Left hindlimb (tissue), 1 donor: ENCODE measurements at regions not wholly inside any gene's neighbourhood (a gene's known extent, or its start where the extent isn't known, plus 50 kb on each side); places are given as distances from the start of the nearest gene placed in this dataset.
"Not testable (repeated sequence)": the region's sequence is repeated elsewhere in the genome, so short reads cannot be mapped to it uniquely, and the experiment has no call there.

Source experiments
- DNase-seq: peaks from one replicate; pipeline ENCODE4 v3.0.0-alpha.2; 2018

DNA sequence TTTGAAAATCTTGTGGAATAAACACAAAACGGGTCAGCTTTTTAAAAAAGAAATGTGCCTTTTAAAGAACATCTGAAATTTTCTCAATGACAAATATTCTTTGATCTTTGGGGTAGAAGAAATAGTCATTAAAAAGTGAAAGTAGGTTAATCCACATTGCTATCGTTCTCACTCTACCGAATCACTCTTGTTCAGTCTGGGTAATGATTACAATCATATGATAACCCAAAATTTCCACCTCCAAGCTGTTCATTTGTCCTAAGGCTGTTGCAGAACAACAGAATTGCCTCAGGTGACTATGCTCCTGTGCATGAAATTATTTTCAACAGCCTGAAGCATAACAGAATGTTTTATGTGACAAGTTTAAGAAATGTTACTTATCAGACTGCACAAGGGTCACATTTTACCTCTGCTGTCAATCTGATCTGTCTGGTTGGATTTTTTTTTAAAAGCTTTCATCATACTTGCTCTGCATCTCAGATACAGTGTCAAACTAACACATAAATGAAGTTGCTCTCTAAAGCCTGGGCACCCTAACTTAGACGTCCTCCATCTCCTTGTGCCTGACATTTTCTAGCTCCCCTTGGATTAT is 227.3 kb downstream of the LURAP1L start:
- no peak for DNase-seq

DNA sequence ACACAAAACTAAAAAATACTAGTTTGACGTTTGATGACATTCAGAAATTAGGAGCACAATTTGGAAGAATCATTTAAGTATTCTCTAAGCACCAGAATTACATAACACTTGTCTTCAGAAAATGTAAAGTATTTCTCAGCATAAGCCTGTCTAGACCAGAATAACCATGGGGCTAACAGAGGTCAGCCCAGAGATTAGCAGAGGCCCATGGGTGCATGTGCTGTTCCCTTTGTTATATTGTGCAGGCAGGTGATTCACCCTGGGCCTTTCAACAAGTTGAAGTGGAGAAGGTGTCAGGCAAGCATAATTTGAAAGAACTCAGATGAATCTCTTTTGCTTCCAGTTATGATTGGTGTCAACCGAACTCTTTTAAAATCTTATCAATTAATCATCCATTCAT is 227.9 kb downstream of the LURAP1L start:
- DNase-seq: no peak

DNA sequence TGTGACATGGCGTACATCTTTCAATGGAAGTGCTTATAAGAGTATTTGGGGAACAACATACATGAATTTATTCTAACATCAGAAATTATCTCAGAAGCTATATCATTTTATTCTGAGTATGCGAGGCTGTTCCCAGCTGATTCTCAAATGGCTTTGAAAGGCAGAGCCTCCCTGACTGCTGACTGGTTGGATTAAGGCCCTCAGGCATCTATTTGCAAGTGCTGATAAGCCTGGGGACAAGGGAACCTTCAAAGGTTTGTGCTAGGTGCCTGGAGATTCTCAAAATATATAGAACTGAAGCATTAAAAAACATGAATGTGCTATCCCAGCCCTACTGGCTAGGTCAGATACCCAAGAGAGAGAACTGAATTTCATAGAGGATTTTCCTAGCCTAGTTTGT is 235.1 kb downstream of the LURAP1L start:
- DNase-seq: no peak

DNA sequence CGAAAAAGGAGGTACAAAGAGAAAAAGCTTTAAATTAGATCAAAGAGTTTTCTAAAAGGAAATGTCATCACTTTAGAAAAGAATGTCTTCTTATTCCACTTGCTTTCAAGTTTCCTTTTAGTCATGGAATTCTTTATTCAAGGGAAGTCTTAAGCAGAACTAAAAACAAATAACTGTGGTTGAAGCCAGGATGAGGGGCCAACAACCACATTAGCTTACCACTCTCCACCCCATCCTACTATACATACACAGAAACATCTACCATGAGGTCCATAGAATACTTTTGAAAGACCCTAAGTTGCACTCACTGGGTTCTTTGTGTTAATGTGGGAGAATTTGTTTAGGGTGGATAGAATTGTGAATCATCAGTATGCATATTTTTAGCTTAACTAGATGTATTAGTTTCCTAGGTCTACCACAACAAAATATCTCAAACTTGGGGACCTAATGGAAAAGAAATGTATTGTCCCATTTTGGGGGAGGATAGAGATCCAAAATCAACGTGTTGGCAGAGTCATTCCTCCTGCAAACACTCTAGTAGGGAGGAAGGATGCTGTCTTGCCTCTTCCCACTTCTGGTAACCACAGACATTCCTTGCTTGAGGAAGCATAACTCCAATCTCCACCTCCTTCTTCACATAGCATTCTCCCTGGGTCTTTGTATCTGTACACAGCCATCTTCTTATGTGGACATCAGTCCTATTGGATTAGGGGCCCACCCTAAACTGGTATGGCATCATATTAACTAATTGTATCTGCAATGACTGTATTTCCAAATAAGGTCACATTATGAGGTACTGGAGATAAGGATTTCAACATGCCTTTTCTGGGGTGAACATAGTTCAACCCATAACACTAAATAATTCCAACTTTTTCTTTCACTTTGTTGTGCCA is 239.4 kb downstream of the LURAP1L start:
- no peak for DNase-seq

DNA sequence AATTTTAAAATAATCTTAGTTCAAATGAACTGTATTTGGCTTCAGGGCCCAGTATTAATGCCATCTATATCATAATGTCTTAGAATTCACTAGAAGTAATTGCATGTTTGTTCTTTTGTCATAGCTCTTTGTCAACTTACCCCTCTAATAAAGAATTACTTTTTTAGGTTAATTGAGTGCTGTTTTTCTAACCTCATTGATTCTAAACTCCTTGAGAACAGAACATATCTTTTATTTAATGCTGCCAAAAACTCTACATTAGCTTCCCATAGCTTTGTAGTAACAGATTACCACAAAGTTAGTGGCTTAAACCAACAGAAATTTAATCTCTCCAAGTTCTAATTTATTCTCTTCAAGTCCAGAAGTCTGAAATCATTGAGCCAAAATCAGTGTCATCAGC is 242.4 kb downstream of the LURAP1L start:
- DNase-seq: no peak

DNA sequence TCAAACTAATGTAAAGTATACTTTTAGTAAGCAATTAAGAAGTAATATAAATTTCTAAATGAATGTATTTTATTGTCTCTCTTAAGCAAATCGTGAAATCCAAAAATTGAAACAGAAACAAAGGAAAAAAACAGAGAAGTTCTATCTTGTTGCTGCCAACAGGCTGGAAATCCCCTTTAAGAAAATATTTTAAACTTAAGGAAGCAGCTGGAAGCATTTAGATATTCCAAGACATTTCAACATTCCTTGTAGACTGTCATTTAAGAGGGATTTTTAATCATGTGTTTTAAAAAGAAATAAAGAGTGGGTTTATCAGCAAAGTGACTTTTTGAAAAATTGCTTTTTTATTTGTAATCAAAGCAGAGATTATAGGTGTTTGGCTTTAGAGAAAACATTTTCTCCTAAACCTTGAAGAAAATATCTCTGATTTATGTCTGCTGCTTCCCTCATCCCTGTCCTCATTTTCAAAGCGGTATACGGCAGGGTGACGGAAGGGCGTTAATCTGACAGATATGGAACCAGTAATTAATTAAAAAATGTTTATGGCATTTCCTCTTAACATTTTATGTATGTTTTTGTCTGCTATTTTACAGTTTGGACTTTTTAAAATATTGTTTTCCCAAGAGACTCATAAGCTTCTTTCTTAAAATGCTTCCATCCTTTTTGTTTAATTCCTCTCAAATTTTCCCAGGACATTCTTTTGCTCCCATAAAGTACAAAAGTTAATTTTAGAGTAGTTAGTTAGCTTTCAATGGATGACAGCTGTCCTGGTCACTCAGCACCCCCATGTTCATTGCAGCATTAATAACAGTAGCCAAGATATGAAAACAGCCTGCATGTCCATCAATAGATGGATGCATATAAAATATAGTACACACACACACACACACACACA is 245.6 kb downstream of the LURAP1L start:
- no peak for DNase-seq

DNA sequence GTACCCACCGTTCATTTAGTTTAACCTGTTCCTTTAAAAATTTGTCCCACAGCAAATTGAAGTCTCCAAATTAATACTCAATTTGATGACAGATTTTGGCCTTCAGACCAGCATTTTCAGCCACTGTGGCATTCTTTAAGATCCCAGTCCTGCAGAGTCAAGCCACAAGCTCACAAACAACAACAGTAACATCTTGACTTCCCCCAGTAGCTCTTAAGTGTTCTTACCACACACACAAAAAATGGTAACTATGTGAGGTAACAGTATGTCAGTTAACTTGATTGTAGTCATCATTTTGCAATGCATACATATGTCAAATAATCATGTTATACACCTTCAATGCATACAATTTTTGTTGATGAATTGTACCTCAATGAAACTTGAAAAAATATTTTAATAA is 247.9 kb downstream of the LURAP1L start:
- DNase-seq: no peak

DNA sequence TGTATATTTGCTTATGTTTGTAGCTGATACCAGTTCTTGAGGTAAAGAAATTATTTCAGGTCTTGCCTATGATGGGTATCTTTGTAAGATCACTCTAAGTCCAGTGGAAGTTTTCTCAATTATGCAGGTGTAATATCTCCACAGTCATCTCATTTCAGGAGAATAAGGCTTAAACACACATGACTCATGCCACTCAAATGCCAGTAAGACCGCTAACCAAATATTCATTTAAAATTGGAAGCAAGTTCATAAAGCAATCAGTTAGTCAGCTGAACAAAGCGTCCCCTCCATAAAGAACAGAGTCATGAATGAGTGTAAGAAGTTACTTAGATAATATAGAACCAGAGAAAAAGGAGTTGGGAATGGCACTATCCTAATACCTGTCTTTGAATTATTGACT is 248.7 kb downstream of the LURAP1L start:
- DNase-seq: no peak

DNA sequence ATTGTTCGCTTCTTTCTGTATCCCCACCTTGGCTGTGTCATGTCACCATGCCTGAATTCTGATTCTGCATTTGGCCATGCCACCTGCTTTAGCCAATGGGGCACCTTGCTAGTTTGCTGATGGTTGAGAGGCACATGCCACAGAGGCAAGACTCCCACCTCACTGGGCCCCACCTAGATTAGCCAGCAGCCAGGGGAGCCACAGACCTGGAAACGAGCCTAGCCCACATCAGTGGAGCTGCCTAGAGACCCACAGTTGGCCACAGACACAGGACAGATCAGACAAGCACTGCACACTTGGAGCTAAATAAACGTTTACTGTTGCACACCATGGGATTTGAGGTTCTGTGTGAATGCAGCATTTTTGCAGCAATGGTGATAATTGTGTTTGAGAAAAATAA is 252.1 kb downstream of the LURAP1L start:
- no peak for DNase-seq

DNA sequence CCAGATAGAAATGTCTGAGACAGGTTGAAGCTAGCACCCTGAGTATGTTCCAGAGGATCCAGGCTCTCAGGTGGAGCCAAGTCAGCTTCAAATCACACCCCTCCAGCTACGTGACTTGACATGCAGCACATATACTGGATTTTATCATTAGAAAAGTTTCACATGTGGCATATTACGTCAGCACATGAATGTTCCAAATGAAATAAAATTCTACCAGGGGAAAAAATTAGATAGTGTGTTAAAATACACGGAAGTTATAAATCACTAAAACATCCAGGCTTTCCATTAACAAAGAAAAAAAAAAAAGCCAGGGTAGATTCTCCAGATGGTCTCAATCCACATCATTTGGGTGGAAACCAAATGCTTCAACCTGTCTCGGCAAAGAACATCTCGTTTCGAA is 251.6 kb downstream of the MPDZ start:
- peak; percentile 41 for DNase-seq

DNA sequence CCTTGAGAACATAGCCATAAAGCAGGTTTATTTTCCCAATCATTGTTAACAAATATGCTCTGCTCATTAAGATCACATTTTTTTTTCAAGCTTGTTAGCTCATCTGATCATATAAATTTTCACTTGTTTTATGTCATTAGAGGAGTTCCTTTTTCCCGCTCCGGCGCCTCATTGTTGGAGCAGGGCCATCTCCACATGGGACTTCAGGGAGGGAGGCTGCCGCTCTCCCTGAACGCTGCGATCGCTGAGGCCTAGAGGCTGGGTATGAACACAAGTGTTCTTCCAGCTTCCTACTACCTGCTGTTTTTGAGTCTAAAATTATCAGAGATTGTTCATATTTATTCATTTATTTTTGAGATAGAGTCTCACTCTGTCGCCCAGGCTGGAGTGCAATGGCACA is 246.9 kb downstream of the MPDZ start:
- DNase-seq: no peak

DNA sequence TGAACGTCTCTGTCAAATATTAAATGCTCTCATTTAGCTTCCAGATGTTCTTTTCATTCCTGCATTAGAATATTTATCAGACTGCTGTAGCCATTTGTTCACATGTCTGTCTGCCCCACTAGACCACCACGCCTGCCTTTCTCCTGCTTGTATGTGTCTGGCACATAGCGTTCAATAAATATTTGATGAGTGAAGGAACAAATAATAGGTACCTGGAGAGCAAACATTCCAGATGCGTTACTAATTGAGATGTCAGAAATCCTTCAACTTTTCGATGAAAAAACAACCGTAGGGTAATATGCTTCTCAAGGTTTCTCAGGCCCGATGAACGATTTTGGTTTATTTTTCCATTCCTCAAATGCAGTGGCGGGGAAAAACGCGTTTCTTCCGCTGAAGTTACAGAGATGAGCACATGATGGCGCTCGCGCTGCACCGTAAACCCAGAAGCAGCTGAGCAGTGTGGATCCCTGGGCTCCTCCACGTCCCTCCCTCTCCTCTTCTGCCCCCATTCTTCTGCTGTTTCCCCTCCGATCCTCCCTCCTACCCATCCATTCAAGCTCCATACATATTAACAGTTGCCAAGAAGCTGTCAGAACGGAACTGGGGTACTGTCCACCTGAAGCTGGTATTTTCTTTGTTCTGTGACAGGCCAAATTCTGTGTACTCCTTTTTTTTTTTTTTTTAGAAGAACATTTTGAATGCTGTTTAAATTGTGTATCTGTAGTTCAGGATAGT is 245.4 kb downstream of the MPDZ start:
- DNase-seq: peak; percentile 84

DNA sequence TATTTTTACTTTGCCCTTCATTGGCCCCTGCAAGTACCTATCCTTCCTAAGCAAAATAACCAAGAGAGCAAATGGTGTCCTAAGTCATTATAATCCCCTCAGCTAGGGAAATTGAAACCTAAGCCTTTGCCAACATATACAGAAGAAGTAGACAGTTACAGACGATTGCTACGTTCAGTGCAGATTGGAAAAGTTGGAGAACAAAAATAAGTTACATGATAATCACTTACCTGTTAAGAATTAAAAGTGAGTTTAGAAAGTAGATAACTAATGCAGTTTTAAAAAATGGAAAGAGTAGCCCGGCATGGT is 244.8 kb downstream of the MPDZ start:
- DNase-seq: no peak

DNA sequence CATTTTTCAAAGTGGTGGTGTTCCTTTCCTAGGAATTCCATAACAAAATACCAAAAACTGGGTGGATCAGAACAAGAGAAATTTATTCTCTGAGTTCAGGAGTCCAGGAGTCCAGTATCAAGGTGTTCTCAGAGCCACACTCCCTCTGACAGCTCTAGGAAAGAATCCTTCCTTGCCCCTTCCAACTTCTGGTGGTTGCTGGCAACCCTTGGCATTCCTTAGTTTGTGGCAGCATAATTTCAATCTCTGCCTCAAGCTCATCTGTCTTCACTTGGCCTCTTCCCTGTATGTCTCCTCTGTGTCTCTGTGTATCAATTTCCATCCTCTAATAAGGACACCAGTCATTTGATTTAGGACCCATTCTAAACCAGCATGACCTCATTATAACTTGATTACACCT is 243.7 kb downstream of the MPDZ start:
- DNase-seq: no peak

DNA sequence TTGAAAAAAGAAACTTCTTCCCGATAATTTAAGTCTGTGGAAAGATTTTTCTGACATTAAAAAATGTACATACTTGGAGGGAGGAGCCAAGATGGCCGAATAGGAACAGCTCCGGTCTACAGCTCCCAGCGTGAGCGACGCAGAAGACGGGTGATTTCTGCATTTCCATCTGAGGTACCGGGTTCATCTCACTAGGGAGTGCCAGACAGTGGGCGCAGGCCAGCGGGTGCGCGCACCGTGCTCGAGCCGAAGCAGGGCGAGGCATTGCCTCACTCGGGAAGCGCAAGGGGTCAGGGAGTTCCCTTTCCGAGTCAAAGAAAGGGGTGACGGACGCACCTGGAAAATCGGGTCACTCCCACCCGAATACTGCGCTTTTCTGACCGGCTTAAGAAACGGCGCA is 241.7 kb downstream of the MPDZ start:
- not testable (repeated sequence) for DNase-seq

DNA sequence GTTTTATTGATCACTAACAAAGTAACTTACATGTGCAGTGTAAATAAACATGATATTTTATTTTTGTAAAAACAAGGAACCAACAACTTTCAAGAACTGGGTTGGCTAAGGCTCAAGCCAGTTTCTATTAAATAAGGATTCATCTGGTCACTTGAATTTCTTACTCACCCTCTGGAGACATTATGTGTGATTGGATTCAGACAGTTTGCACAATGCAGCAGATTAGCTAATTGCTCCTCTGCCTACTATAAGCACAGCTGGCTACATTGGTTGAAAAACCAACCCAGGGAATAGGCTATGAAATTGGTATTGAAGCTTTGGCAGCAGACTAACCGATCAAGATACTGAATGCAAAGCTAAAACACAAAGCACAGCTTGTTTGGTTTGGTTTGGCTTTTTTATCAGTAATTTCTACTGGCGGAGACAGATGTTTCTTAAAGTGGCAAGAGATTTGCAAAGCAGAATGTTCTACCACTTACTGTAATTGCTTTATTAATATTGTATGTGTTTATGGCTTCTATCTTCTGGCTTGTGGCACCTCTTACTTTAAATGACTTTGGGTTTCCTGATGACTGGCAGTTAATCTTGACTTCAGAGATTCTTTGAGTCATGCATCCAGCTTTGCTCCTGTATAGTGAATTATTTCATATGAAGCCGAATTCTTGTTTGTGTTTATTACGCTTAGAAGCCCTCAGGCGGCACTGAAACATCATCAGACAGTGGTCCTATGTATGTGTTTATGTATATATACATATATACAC is 231.5 kb downstream of the MPDZ start:
- no peak for DNase-seq

DNA sequence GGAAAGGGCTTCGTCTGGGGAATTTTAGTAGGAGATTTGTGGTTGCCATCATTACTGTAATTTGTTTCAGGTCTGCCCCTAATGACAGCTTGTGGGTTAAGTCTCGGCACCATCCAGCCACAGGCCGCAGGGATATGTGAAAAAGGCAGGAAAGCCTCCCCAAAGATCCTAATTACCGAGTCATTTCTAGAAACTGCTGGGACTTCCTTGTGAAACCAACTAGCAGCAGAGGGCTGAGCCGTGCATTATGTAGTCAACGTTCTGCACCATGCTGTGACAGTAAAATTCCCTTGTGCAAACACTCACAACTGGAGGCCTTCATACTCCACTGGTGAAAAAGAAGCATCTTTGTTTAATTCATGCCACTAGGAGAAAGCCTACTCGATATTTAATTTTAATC is 230.3 kb downstream of the MPDZ start:
- peak; percentile 64 for DNase-seq

DNA sequence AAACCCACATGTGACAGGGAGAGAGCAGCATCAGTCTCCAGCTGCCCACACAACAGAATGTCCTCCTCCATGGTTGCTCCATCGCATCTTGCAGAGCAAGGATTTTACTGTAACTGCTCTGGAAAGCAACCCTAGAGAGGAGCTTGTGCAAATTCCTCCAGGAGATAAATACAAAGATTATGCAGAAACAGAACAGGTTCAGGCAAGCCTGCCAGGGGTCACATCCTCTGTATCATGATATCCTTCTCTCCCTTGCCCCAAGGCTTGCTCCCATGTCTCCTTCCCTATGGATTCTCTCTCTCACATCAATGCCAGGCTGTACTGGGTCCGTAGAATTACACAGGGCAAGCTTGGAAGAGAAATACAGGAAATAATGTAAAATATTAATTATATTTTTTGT is 226.0 kb downstream of the MPDZ start:
- DNase-seq: no peak

DNA sequence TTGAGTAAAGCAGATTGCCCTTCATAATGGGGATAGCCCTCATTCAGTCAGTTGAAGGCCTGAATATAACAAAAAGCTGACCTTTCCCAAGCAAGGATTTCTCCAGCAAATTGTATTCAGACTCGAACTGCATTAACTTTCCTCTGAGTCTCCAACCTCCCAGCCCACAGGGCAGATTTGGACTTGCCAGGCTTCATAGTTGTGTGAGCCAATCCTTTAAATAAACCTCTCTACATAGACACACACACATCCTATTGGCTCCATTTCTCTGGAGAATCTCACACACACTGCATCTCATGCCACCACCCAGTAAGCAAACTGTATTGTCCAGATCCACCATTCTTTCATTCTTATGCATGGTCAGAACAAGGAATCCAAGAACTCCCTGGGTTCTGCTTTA is 225.1 kb downstream of the MPDZ start:
- no peak for DNase-seq
